Right lobe of liver (tissue), 4 donors: ENCODE measurements at regions not wholly inside any gene's neighbourhood (a gene's known extent, or its start where the extent isn't known, plus 50 kb on each side); places are given as distances from the start of the nearest gene placed in this dataset.

Source experiments
- POLR2A ChIP-seq: fragments of 450-650 bp; IDR thresholded peaks from one replicate; pipeline ENCODE4 v1.6.1; 2017; ENCODE audit warnings: antibody characterized with exemption, mild to moderate bottlenecking
- TF ChIP-seq, protein P1 (sequence below), 4 donors: fragments of 200-600 bp in 3 of 4; fragments of 450-650 bp in 1 of 4; IDR thresholded peaks; one replicate each; pipeline versions ENCODE4 v1.5.1 to v1.8.0; 2016 to 2022; ENCODE audit warnings: antibody characterized with exemption in 4 of 4, mild to moderate bottlenecking in 2 of 4
- donor health status: DM: no; HTN: no; CAD: no.
- donor health status: DM: no; HTN: no; CAD: no.
- donor health status: DM: no; HTN: yes; CAD: no.

DNA sequence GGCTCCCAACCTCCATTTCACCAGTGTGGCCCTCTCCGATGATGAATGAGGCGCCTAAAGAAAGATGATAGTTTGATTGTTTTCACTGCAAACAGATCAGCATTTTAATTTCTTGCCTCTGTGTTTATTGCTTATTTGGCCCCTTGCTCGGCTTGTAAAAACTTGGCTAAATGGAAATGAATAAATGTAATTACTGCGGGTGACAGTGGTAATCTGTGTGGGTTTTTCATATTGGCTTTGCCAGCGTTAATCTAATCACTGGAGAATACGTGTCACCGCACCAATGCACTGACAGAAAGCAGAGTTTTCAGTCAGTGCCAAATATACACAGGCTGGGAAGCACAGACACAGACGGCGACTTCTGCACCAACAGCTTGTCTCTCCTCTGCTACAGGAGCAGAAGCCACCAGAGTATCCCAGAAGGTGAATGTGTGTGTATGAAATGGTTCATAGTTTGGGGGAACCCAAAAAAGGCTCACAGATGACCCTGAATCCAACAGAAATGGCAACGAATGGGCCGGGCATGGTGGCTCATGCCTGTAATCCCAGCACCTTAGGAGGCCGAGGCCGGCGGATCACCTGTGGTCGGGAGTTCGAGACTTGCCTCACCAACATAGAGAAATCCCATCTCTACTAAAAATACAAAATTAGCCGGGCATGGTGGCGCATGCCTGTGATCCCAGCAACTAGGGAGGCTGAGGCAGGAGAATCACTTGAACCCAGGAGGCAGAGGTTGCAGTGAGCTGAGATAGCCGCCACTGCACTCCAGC, 534.0 kb downstream of the PKHD1 start:
- TF ChIP-seq, protein P1, sequence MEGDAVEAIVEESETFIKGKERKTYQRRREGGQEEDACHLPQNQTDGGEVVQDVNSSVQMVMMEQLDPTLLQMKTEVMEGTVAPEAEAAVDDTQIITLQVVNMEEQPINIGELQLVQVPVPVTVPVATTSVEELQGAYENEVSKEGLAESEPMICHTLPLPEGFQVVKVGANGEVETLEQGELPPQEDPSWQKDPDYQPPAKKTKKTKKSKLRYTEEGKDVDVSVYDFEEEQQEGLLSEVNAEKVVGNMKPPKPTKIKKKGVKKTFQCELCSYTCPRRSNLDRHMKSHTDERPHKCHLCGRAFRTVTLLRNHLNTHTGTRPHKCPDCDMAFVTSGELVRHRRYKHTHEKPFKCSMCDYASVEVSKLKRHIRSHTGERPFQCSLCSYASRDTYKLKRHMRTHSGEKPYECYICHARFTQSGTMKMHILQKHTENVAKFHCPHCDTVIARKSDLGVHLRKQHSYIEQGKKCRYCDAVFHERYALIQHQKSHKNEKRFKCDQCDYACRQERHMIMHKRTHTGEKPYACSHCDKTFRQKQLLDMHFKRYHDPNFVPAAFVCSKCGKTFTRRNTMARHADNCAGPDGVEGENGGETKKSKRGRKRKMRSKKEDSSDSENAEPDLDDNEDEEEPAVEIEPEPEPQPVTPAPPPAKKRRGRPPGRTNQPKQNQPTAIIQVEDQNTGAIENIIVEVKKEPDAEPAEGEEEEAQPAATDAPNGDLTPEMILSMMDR (IDR thresholded peaks at IDR 0.05) = no peak
- no peak for TF ChIP-seq POLR2A
